Activated T-cell treated with anti-CD3 and anti-CD28 coated beads, Interleukin-2, amount 50 U/mL, for 72 hours (primary cell): ENCODE measurements at regions not wholly inside any gene's neighbourhood (a gene's known extent, or its start where the extent isn't known, plus 50 kb on each side); places are given as distances from the start of the nearest gene placed in this dataset.
"Not testable (repeated sequence)": the region's sequence is repeated elsewhere in the genome, so short reads cannot be mapped to it uniquely, and the experiment has no call there.

Source experiments
- ATAC-seq, 2 donors: fragments of 150-1000 bp; cut with Tn5 transposase; replicated peaks in 1 of 2; 2 replicates each; pipeline ENCODE4 v1.10.0; 2021; ENCODE audit warnings: moderate library complexity in 2 of 2, mild to moderate bottlenecking in 1 of 2
- DNase-seq, 2 donors: peaks; one replicate each; pipeline ENCODE4 v3.0.0; 2021 to 2022; ENCODE audit warnings: mixed read lengths in 1 of 2
- H3K27ac Mint-ChIP-seq: one replicate; pipeline ENCODE4 v1.8.0; 2022; ENCODE audit warnings: mild to moderate bottlenecking, moderate library complexity, mixed read lengths
- H3K27me3 Mint-ChIP-seq: one replicate; pipeline ENCODE4 v1.8.0; 2022; ENCODE audit warnings: low read depth, mixed read lengths
- H3K36me3 Mint-ChIP-seq, 2 donors: one replicate each; pipeline ENCODE4 v1.8.0; 2022; ENCODE audit warnings: mixed read lengths in 2 of 2, mild to moderate bottlenecking in 1 of 2; ENCODE audit not compliant: insufficient read depth in 2 of 2
- H3K4me1 Mint-ChIP-seq: one replicate; pipeline ENCODE4 v1.8.0; 2022; ENCODE audit warnings: low read depth, mixed read lengths
- H3K4me3 Mint-ChIP-seq, 2 donors: one replicate each; pipeline ENCODE4 v1.8.0; 2022; ENCODE audit warnings: mild to moderate bottlenecking in 2 of 2, mixed read lengths in 2 of 2, moderate library complexity in 2 of 2
- H3K9me3 Mint-ChIP-seq, 2 donors: one replicate each; pipeline ENCODE4 v1.8.0; 2022; ENCODE audit warnings: mixed read lengths in 2 of 2

DNA sequence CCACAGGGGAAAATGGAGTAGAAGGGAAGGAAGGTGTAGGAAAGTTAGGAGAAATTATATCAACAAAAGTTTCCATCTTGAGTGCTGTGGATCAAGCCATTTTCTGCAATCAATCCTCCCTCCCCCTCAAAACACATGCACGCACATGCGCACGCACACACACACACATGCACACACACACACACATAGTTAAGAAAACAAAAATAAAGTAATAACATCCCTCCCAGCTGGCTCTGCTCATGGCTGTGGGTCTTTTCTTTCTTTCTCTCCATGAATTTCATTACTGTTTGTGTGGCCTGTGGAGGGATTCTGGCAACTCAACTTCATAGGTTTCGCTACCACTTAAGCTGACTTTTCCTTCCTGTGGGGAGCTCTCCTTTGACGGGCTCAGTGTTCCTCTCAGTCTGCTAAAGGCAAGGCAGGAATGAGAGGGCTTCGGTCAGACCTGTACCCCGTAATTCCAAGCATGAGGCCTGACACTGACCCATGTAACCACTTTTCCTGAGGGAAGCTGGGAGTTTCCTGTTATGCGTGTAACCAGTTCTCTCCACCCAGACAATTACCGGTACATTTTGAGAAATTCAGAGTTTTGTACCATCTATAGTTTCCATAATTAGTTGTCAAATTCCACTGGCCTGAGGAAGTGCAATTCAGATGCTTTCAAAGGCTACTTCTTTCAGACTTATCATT lies 79.8 kb downstream of the ZNF92 start:
- no peaks in the 10 kb centered on the region for H3K4me1 Mint-ChIP-seq
- H3K9me3 Mint-ChIP-seq = no peaks in the 10 kb centered on the region
- peaks cover 31% of the 10 kb centered on the region for H3K27me3 Mint-ChIP-seq
- H3K4me3 Mint-ChIP-seq = no peak overlapping the region
- H3K36me3 Mint-ChIP-seq = no peaks in the 10 kb centered on the region
- no peak for ATAC-seq
- DNase-seq = no peak
- peak overlapping the region; percentile 25 for H3K27ac Mint-ChIP-seq

DNA sequence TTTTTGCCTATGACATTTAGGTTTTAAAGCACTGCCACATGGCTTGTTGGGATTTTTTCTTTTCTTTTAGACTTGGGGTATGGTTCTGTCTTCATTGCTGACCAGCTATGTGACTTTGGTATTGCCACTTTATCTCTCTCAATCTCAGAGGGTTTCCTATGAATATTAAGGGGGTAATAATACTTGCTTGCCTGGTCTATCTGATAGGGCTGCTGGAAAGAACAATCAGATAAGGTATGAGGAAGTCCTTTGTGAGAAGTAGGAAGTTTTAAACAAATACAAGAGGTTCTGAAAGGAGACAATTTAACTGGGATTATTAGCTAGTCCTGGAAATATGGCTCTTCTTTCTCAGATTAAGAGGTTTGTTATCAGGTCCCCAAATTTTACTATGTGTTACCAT lies 80.8 kb downstream of the ZNF92 start:
- H3K4me3 Mint-ChIP-seq = no peak overlapping the region
- H3K27me3 Mint-ChIP-seq = peaks cover 27% of the 10 kb centered on the region
- no peaks in the 10 kb centered on the region for H3K36me3 Mint-ChIP-seq
- DNase-seq = no peak
- no peak for ATAC-seq
- no peak overlapping the region for H3K27ac Mint-ChIP-seq
- H3K4me1 Mint-ChIP-seq = no peaks in the 10 kb centered on the region
- no peaks in the 10 kb centered on the region for H3K9me3 Mint-ChIP-seq

DNA sequence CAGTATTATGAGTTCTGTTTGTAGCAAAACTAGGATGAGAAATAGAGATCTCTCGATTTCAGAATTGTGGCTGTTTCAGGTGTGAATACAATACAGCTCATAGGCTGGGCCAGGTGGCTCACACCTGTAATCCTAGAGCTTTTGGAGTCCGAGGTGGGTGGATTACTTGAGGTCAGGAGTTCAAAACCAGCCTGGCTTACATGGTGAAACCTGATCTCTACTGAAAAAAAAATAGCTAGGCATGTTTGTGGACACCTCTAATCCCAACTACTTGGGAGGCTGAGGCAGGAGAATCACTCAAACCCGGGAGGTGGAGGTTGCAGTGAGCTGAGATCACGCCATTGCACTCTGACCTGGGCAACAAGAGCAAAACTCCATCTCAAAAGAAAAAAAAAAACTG lies 81.4 kb downstream of the ZNF92 start:
- H3K4me3 Mint-ChIP-seq, H3K27ac Mint-ChIP-seq, H3K9me3 Mint-ChIP-seq, H3K36me3 Mint-ChIP-seq, DNase-seq, ATAC-seq, H3K4me1 Mint-ChIP-seq: not testable (repeated sequence)
- peaks cover 21% of the 10 kb centered on the region for H3K27me3 Mint-ChIP-seq

DNA sequence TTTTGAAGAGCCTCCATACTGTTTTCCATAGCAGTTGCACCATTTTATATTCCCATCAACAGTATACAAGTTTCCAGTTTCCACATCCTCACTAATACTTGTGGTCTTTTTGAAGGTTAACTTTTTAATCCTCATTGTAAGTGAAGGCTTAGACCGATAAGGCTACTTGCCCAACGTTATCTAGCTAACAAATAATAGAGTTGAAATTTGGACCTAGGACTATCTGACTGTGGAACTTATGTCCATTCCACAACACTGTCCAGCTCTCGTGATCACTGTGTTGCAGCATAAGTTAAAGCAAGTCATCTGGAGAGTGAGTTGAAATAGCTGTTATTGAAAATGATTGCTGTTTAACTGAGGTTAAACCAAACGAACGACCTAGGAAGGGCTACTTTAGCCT lies 84.0 kb downstream of the ZNF92 start:
- Mint-ChIP-seq H3K4me3 (no peak overlapping the region), H3K9me3 (no peaks in the 10 kb centered on the region), H3K27ac (no peak overlapping the region), H3K27me3 (peaks cover 21% of the 10 kb centered on the region), H3K36me3 (no peaks in the 10 kb centered on the region), H3K4me1 (no peaks in the 10 kb centered on the region)
- DNase-seq = no peak
- no peak for ATAC-seq

DNA sequence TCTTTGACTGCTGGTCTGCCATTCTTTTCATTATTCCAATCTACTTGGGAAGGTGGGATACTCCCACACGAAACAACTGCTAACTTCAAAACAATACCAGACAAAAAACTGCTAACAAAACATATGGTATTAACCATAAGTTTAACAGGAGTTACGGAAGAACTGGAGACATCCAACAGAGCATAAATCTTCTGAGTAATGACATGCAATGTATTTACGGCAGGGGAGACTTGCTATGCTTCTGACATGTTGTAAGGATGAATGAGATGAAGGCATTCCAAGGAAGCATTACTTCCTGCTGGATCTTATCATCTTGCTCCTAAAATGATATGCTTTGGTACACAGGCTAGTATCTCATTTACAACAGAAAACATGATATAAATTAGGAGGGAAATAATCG lies 85.8 kb downstream of the ZNF92 start:
- DNase-seq (no peak), ATAC-seq (no peak)
- Mint-ChIP-seq H3K36me3 (no peaks in the 10 kb centered on the region), H3K9me3 (no peaks in the 10 kb centered on the region), H3K27me3 (peaks cover 12% of the 10 kb centered on the region), H3K27ac (no peak overlapping the region), H3K4me1 (no peaks in the 10 kb centered on the region), H3K4me3 (no peak overlapping the region)

DNA sequence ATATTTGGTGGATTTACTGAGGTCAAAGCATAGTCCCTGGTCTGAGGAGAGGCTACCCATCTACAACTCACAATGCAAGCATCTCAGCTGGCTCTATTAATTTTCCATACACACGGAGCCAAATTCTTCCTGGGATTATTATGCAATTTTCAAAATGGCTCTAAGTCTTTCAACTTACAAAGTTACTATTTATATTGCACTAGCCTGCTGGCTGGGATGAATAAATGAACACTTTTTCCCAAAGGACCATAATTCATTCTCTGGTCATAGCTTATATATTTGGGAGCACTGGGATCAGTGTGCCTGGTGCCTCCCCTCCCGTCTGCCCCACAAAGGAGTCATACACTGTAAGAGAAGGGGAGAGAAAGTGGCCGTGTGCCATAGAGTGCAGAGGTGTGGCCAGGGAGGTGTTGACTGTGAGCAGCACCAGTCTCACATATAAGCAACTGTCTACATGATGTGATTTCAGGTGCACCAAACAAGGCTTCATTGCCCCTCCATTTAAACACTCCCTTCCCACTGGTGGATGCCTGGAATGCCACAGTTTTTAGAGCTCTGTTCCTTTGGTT lies 88.6 kb downstream of the ZNF92 start:
- no peak overlapping the region for H3K27ac Mint-ChIP-seq

DNA sequence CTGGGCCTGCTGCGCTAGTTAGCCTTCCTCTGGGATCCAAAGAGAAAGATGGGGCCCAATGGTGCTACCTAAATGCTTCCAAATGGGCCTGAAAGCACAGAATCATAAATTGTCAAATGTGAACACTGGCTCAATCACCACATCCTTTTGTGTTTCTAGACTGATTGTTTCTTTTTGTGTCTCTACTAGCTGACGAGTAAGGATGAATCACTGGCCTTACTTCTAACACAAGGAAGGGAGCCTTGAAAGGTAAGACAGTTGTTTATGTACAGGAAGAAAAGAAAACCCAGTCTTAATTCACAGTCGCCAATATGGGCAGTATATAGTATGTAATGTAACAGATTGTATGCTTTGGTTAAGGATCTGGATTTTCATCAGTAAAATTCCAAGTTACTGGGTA lies 89.5 kb downstream of the ZNF92 start:
- Mint-ChIP-seq H3K36me3 (peaks cover 0 to 1% of the 10 kb centered on the region in 2 donors), H3K4me3 (no peak overlapping the region), H3K4me1 (no peaks in the 10 kb centered on the region), H3K9me3 (peaks cover 2 to 11% of the 10 kb centered on the region in 2 donors), H3K27me3 (no peaks in the 10 kb centered on the region), H3K27ac (peak overlapping the region; percentile 19)
- DNase-seq (no peak), ATAC-seq (peak in 1 of 2 donors; percentile 47)

More for the DNA sequence above, 88.6 kb downstream of the ZNF92 start:
- Mint-ChIP-seq H3K4me1 (no peaks in the 10 kb centered on the region), H3K36me3 (peaks cover 0 to 1% of the 10 kb centered on the region in 2 donors), H3K4me3 (no peak overlapping the region), H3K27me3 (no peaks in the 10 kb centered on the region), H3K9me3 (peaks cover 0 to 6% of the 10 kb centered on the region in 2 donors)
- DNase-seq (no peak), ATAC-seq (no peak)

DNA sequence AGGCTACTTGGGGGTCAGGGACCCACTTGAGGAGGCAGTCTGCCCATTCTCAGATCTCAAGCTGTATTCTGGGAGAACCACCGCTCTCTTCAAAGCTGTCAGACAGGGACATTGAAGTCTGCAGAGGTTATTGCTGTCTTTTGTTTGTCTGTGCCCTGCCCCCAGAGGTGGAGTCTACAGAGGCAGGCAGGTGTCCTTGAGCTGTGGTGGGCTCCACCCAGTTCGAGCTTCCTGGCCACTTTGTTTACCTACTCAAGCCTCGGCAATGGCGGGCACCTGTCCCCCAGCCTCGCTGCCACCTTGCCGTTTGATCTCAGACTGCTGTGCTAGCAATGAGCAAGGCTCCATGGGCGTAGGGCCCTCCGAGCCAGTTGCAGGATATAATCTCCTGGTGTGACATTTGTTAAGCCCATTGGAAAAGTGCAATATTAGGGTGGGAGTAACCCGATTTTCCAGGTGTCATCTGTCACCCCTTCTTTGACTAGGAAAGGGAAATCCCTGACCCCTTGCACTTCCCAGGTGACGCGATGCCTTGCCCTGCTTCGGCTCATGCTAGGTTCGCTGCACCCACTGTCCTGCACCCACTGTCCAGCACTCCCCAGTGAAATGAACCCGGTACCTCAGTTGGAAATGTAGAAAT lies 96.4 kb downstream of the ZNF92 start:
- not testable (repeated sequence) for H3K36me3 Mint-ChIP-seq, H3K27ac Mint-ChIP-seq
- H3K9me3 Mint-ChIP-seq = peaks cover 11 to 12% of the 10 kb centered on the region in 2 donors

DNA sequence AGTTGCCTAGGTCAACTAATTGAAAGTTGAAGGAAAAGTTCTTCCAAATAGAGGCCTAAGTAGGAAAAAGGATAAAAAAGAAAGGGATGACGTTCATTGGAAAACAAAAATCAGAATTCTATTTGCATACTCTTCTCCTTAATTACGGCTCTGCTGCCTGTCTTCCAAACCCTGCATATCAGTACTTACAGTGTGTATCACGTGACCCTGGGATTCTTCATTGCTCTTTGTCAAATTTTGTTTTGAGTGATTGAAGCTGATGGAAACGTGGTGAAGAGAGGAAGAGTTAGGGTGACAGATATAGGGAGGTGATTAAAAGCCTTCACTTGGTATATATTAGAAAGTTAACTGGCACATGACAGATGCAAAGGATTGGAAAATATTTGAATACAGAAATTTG lies 97.9 kb downstream of the ZNF92 start:
- no peak overlapping the region for H3K27ac Mint-ChIP-seq
- no peak for DNase-seq
- H3K27me3 Mint-ChIP-seq = no peaks in the 10 kb centered on the region
- H3K36me3 Mint-ChIP-seq = peaks cover 1 to 4% of the 10 kb centered on the region in 2 donors
- H3K4me3 Mint-ChIP-seq = no peak overlapping the region
- peaks cover 11% of the 10 kb centered on the region for H3K4me1 Mint-ChIP-seq
- peaks cover 12% of the 10 kb centered on the region in 2 donors for H3K9me3 Mint-ChIP-seq
- no peak for ATAC-seq

More for the DNA sequence above, 96.4 kb downstream of the ZNF92 start:
- not testable (repeated sequence) for H3K4me1 Mint-ChIP-seq, H3K27me3 Mint-ChIP-seq, ATAC-seq, H3K4me3 Mint-ChIP-seq, DNase-seq

DNA sequence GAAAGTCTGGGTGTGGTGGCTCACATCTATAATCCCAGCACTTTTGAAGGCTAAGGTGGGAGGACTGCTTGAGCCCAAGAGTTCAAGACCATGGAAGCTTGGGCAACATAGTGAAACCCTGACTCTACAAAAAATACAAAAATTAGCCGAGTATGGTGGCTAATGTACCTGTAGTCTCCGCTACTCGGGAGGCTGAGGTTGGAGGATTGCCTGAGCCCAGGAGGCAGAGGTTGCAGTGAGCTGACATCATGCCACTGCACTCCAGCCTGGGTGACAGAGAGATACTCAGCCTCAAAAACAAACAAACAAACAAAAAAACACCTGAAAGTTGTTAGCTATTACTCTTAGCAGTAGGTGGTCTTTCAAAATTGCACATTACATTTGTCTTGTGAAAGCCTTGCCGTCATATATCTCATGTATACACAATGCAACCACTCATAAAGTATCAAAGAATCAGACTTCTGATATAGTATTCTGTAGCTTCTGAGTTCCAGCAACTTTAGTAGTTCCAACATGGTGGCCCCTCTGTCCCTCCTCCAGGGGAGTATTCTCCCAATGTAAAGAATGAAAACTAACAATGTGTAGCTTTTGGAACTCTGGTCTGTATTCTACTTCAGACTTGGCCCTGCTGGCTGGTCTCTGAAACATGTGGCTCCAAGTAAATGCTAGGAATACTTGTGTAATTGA lies 101.5 kb downstream of the ZNF92 start:
- DNase-seq (no peak), ATAC-seq (no peak)
- Mint-ChIP-seq H3K4me1 (peaks cover 20% of the 10 kb centered on the region), H3K36me3 (peaks cover 0 to 8% of the 10 kb centered on the region in 2 donors), H3K4me3 (no peak overlapping the region), H3K9me3 (peaks cover 12 to 18% of the 10 kb centered on the region in 2 donors), H3K27me3 (no peaks in the 10 kb centered on the region), H3K27ac (no peak overlapping the region)

DNA sequence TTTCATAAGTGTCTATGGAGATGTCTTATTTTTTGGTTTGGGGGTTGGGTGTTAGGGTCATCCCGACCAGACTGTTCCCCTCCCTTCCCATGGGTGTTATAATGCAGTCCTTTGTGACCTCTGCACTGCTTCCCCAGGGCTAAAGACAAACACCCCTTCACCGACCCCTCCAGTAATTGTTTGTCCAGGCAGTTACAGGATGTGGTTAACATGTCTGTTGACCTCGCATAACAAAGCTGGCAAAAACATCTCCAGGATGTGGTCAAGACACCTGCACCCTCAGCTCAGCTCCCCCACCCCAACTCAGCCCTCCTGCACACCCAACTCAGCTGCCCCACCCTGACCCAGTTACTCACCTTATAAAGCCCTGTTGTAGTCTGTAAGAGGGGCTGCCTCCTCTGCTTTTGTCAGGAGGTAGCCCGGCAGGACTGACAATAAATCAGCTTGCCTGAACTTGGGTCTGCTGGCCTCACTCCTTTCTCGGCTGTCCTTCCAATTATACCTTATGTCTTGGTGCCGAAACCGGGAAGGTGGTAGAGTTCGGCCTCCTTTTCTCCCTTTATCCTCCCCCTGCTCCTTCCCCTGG lies 102.2 kb downstream of the ZNF92 start:
- peaks cover 11 to 18% of the 10 kb centered on the region in 2 donors for H3K9me3 Mint-ChIP-seq
- no peaks in the 10 kb centered on the region for H3K27me3 Mint-ChIP-seq
- ATAC-seq (peak; percentile 50 to 68), DNase-seq (peak; percentile 18 to 32)
- peaks cover 20% of the 10 kb centered on the region for H3K4me1 Mint-ChIP-seq
- H3K36me3 Mint-ChIP-seq = peaks cover 0 to 8% of the 10 kb centered on the region in 2 donors
- H3K4me3 Mint-ChIP-seq = no peak overlapping the region
- peak overlapping the region; percentile 31 for H3K27ac Mint-ChIP-seq

DNA sequence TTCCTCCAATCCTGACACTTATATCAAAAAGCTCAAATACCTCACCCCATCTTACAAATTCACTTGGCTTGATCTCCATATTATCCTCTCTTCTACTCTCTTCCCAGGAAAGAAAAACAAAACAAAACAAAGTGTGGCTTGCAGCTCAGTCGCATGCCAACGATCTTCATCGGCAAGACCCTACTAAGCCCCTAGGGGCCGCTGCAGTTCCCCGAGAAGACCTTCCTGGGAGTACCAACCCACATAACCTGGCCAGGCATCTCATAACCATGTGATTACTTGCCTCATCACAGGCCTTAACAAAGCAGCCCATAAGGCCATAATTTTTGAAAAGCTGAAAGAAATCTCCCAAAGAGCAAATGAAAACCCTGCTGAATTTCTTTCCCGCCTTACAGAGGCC lies 103.7 kb downstream of the ZNF92 start:
- peak in 1 of 2 donors; percentile 13 for DNase-seq
- H3K27me3 Mint-ChIP-seq = no peaks in the 10 kb centered on the region
- no peak for ATAC-seq
- H3K9me3 Mint-ChIP-seq = peaks cover 13 to 21% of the 10 kb centered on the region in 2 donors
- H3K4me3 Mint-ChIP-seq = no peak overlapping the region
- H3K27ac Mint-ChIP-seq = peak overlapping the region; percentile 5
- peaks cover 20% of the 10 kb centered on the region for H3K4me1 Mint-ChIP-seq
- peaks cover 1 to 8% of the 10 kb centered on the region in 2 donors for H3K36me3 Mint-ChIP-seq
